GM19043 (cell line): ENCODE measurements at regions not wholly inside any gene's neighbourhood (a gene's known extent, or its start where the extent isn't known, plus 50 kb on each side); places are given as distances from the start of the nearest gene placed in this dataset.
A peak's percentile ranks its signal among the peaks of the same experiment; 100 is the strongest.

Source experiments
- ATAC-seq: cut with Tn5 transposase; IDR thresholded peaks from one replicate; pipeline ENCODE4 v1.9.1; 2021; ENCODE audit warnings: low read depth; ENCODE audit not compliant: unreplicated experiment

DNA sequence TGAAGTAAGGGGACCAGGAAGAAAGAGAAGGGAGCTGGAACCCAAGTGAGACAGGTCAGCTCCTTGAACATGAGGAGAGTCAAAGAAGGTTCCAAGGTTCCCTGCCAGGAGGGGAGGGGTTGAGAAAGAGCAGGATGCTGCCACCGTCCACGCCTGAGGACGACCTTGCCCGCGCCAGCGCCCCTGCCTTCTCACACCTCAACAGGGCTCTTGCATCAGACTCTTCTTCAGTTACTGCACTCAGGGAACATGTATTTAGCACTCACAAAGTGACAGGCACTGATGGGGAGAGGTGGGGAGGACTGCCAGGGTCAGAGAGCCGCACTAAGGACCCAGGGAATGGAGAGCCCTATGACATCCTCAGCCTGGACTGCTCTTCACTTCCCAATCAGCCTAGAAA, 102.1 kb upstream of the NUDT4 start:
- no peak for ATAC-seq

DNA sequence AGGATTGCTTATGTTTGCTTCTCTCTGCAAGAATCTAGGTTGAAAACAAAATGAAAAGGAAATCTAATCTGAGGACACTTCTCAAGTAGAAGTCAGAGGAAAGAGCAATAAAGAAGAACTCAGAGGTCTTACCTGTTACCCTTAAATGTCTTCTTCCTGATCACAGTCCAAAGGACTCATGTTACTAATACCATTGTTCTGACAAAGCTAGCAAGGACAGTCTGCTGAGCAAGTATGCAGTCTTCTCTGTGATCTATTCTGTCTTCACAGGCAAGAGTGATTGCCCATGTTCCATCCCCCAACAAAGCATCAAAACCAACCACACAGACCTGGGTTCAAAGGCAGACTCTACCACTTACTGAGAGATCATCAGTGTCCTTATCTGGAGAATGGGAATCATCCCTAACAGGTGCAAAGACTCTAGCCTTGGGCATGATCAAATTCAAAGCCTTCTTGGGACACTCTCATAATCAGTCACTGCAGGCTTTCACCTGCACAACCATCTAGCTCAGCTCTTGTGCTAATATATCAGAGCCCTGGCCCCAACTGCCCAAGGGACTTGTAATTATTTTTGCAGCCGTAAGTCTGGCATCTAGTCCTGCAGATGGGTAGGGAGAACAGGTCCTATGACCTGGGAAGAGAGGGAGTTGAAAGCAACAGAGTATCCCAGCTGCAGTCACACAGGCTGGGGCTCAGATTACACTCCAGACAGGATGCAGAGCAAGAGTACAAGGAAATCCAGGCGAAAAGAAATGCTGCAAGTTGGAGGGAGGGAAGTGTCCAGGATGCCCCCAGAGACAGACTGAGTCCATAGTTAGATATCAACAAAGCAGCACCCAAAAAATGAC, 97.9 kb upstream of the NUDT4 start:
- no peak for ATAC-seq

DNA sequence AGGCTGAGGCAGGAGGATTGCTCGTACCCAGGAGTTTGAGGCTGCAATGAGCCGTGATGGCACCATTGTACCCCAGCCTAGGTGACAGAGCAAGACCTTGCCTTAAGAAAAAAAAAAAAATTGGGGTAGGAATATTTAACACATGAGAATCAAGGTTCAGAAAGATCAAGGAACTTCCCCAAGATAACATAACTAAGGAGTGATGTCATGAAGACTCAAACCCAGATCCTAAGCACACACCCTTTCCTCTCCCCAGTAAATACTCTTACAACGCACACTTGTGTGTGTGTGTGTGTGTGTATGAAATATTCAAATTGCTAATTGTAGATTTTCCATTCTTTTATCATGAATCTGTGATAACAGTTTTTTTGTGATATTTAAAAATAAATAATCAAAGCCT, 90.6 kb upstream of the NUDT4 start:
- ATAC-seq = no peak

- no peak for ATAC-seq
Measured at GRCh38 chr12:93288626-93289025, 89.1 kb upstream of the NUDT4 start.

DNA sequence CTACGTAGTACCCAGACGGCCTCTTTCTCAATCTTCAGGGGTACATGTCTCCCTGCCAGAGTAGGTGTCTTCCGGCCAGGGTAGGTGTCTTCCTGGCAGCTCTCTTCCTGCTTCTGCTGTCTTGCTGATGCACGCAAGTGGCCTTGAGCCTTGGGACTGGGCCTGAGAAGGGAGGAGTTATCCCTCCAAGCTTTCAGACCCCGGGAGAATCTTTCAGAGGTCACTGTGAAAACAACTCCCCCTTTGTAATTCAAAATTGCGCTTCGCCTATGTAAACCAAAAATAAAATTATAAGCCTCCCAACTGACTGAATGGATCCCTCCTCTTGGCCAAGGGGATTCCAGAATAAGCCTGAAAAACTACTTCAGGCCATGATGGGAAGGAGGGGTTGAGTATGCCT, 87.3 kb upstream of the NUDT4 start:
- no peak for ATAC-seq

DNA sequence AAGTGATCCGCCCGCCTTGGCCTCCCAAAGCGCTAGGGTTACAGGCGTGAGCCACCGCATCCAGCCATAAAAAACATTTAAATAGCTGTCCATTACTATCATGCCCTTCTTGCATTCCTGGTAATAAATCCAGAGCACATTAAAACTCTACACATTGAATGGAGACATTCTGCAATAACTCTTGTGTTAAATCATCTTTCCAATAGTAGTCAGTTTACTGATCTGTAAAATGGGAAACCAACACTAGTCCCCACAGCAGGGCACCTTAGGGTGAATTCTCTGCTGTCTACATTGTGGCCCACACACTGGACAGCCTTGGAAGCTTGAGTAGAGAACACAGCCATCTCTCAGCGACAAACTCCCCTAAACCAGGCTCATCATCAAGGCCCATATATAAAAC, 85.5 kb upstream of the NUDT4 start:
- ATAC-seq = no peak

DNA sequence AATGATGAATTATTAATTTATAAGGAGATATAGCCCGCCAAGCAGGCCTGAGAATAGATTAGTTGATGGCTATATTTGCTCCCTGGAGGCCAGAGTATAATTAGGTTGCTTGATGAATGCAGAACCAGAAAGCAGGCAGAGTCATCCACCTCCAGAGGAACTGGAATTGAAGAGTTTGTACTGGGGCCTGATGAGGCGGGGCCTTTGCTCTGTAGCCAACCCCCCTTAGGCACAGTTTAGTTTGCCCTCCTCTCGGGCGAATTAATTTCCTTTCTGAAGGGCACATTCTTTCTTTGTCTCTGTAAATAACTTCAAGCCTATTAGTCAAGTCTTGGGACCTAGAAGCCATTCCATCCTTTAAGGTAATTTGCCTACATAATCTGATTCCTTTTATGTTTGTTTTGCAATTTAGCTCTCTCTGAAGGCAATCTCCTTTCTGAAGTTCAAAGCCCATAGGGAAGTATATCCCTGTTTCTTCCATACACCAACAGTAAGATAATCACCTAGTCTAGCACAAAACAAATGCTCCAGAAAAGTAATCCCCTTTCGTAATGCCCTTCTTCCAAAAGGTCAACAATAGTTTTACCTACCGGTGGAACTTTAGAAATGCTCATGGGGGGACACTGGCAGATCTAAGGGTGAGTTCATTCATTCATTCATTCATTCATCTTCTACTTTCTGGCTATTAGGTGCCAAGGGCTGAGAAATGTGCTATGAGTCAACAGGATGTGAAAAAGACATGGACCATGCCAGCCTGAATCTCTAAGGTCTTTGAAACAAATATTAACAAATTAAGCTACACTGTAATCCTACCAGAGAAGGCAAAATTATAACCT, 84.8 kb upstream of the NUDT4 start:
- no peak for ATAC-seq

- peak; percentile 91 for ATAC-seq
Measured at GRCh38 chr12:93297032-93297431, 80.7 kb upstream of the NUDT4 start.

- no peak for ATAC-seq
Measured at GRCh38 chr12:93297536-93297935, 80.2 kb upstream of the NUDT4 start.

DNA sequence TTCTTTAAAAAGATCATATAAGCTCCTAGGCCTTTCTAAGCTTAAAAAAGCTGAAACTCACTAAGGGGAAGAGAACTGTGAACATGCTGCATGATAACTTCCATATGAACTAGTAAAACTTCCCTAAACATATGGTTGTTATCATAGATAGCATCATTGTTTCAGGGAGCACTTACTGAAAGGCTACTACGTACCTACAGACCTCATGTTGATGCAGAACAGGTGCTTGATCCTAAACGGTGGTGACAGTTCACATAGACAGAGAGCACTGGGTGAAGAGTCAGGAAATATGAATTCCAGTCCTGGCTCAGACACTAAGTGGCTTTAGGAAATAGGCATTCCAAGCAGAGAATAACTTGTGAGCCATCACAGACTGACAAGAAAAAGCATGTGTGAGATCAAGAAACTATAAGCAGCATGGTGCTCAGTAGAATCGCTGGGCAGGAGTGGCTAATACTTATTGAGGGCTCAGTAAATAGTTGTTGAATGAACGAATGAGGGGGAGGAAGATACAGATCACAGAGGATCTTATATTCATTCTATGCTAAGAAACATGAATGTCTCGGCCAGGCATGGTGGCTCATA, 78.4 kb upstream of the NUDT4 start:
- ATAC-seq = no peak

DNA sequence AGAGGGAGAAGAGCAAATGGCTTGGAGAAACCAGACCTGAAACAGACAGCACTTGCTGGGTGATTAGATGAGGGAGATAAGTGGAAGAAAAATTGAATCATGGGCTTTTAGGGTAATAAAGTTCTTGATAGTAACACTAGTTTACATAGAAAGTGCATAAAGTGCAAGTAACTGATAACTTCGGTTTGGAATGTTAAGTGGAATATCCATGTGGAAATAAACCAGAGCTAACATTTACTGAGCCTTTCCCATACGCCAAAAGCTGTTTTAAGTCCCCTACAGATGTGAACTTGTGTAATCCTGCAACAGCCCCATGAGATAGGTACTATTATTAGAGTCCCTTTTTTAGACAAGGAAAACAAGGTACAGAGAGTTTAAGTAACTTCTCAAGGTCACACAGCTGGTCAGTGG, 77.1 kb upstream of the NUDT4 start:
- ATAC-seq = no peak

DNA sequence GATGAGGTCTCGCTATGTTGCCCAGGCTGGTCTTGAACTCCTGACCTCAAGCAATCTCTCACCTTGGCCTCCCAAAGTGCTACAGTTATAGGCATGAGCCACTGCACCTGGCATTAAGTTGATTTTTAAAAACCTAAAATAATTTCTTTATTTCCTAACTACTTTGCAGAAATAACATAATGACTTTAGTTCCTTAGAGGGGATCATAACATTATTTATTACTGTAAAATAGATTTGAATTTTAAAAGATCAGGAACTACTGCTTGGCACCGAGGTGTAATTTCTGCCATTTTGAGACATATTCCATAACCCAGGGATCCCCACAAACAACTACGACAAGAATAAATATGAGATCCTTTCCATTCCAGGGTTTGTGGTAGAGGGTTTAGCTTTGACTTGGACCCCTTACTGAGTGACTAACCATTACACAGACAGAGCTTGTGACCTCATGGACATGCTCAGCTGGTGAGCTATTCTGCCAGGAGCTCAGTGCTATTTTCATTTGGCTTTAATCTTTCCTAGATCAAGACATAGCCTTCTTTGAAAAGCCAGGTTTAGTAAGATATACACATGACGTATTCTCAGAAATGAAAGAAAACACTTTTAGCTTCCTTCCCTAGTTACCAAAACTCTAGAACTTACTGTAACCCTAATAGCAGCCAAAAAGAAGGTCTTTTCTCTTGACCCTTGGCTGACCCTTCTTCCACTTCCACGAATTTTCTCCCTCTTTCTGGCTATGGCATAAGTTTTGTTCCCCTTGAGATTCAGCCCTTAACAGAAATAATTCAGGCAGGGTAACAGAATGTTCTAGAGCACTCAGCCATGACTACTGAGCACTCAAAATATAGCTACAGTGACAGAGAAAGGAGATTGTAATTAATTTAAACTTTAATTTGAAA, 75.1 kb upstream of the NUDT4 start:
- ATAC-seq = no peak

- no peak for ATAC-seq
Measured at GRCh38 chr12:93306636-93307035, 71.1 kb upstream of the NUDT4 start.

DNA sequence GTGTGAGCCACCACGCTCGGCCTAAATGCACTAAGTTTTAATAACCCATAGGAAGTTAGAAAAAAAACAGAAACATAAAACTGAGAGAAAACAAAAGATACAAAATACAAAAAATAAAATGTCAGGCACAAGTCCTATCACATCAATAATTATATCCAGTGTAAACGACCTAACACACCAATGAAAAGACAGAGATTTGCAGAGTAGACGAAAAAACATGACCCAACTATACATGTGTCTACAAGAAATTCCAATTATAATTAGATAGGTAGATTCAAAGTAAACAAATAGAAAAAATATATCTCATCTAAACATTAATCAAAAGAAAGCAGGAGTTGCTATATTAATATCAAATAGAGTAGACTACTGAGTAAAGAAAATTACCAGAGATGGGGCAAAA, 69.4 kb upstream of the NUDT4 start:
- no peak for ATAC-seq

DNA sequence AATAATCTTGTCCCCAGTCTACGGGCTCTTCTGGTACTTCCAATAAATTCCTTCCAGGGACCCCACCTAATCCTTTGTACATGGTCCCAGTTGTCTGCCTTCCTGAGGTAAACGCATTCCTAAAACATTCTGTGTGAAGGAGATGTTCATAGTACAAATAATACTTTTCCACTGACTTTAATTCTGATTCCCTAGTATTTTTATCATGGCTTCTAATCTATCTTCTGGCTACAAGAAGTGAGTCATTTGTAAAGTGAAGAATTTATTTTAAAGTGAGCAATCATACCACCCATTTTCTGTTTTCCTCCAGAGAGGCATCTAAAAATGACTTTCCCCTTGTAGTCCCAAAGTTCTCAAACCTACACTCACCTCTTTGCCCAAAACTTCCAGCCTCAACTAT, 65.9 kb upstream of the NUDT4 start:
- ATAC-seq = no peak

- no peak for ATAC-seq
Measured at GRCh38 chr12:93314177-93314497, 63.6 kb upstream of the NUDT4 start.

GRCh38 chr12:93315385-93315906, 62.3 kb upstream of the NUDT4 start:
- no peak for ATAC-seq

DNA sequence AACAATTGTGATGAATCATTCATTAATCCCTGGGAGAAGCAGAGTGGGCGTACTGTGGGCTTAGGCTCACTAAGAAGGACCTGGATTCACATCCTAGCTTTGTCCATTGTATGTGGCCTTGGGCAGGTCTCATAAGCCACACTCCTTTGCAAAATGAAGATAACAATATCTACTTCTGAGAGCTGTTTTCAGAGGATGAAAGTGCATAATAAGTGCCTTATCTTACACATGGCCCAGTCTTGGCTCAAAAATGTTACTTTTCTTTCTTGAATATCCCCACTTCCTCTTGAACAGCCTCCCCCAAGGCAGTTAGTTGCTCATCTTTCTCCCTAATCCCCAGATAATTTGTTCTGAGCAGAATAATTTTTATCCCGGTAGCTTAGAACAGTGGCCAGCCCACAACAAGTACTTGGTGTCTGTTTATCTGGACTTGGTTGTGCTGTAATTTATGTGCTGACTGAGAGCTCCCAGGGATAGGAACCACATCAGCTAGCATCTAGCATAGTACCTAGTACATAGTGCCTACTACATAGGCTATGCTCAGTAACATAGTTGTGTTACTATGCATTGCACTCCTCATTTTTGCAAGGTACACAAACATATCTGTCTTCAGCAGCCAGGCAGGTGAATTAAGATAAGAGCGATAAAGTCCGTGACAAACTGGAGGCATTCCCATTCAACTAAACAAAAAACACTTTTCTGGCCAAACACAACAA, 61.7 kb upstream of the NUDT4 start:
- ATAC-seq = no peak

GRCh38 chr12:93316623-93316971, 61.1 kb upstream of the NUDT4 start:
- no peak for ATAC-seq

DNA sequence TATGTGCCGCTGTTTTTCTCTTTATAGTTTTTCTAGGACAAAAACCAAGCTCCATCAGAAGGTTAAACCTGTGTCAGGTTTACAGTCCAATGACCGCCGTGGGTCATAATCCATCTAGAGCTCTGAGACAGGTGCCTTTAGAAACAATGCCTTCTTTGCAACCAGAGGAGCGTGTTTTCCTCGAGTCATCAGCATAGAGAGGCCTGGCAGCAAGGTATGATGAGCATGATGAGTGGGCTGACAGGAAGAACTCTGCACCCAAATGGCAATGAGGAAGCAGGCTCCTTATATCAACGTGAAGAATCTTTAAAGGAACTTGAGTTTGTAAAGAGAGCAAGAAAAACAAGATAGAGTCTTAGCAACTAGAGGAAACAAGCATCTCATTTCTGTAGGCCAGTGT, 60.5 kb upstream of the NUDT4 start:
- no peak for ATAC-seq
